H9 (cell line): ENCODE measurements at regions not wholly inside any gene's neighbourhood (a gene's known extent, or its start where the extent isn't known, plus 50 kb on each side); places are given as distances from the start of the nearest gene placed in this dataset.
A peak's percentile ranks its signal among the peaks of the same experiment; 100 is the strongest.
"Not testable (repeated sequence)": the region's sequence is repeated elsewhere in the genome, so short reads cannot be mapped to it uniquely, and the experiment has no call there.

Source experiments
- DNase-seq: peaks from one replicate; pipeline ENCODE4 v3.0.0-alpha.2; 2017
- H2AFZ ChIP-seq: one replicate; pipeline ENCODE4 v1.6.1; 2013; ENCODE audit warnings: mild to moderate bottlenecking, low read length, control low read depth, moderate library complexity
- H2AK5ac ChIP-seq: 2 replicates; pipeline ENCODE4 v1.6.1; 2013; ENCODE audit warnings: low read length, control low read depth, mixed read lengths; ENCODE audit not compliant: insufficient read length
- H2BK120ac ChIP-seq: one replicate; pipeline ENCODE4 v1.6.1; 2013; ENCODE audit warnings: low read depth, mild to moderate bottlenecking, low read length, control low read depth, inconsistent platforms; ENCODE audit not compliant: poor library complexity, severe bottlenecking
- H2BK12ac ChIP-seq: 2 replicates; pipeline ENCODE4 v1.6.1; 2013; ENCODE audit warnings: low read length, control low read depth, mixed read lengths, low read depth; ENCODE audit not compliant: insufficient read length
- H2BK15ac ChIP-seq: 2 replicates; pipeline ENCODE4 v1.6.1; 2013; ENCODE audit warnings: low read depth, low read length, control low read depth
- H2BK20ac ChIP-seq: one replicate; pipeline ENCODE4 v1.6.1; 2013; ENCODE audit warnings: low read depth, mild to moderate bottlenecking, low read length, control low read depth, inconsistent platforms; ENCODE audit not compliant: poor library complexity, severe bottlenecking
- H2BK5ac ChIP-seq: 2 replicates; pipeline ENCODE4 v1.6.1; 2013; ENCODE audit warnings: low read length, control low read depth, mixed read lengths; ENCODE audit not compliant: insufficient read length
- H3K14ac ChIP-seq: 2 replicates; pipeline ENCODE4 v1.6.1; 2013; ENCODE audit warnings: low read length, control low read depth; ENCODE audit not compliant: insufficient read depth
- H3K18ac ChIP-seq: 2 replicates; pipeline ENCODE4 v1.6.1; 2013; ENCODE audit warnings: low read depth, mild to moderate bottlenecking, mixed read lengths, low read length, control low read depth; ENCODE audit not compliant: insufficient read length
- H3K23ac ChIP-seq: 2 replicates; pipeline ENCODE4 v1.6.1; 2013; ENCODE audit warnings: low read length, control low read depth, mixed read lengths, low read depth; ENCODE audit not compliant: insufficient read length
- H3K23me2 ChIP-seq: 2 replicates; pipeline ENCODE4 v1.6.1; 2013; ENCODE audit warnings: low read depth, mild to moderate bottlenecking, mixed read lengths, low read length, control low read depth; ENCODE audit not compliant: insufficient read length, poor library complexity, severe bottlenecking
- H3K27ac ChIP-seq: 2 replicates; pipeline ENCODE4 v1.5.1; 2013; ENCODE audit warnings: low read length, control low read depth, mixed read lengths, low read depth; ENCODE audit not compliant: insufficient read length
- H3K27me3 ChIP-seq: 2 replicates; pipeline ENCODE4 v1.6.1; 2013; ENCODE audit warnings: low read length, control low read depth, inconsistent platforms; ENCODE audit not compliant: insufficient read depth
- H3K4ac ChIP-seq: 2 replicates; pipeline ENCODE4 v1.6.1; 2013; ENCODE audit warnings: low read depth, mild to moderate bottlenecking, control low read depth, inconsistent platforms, low read length, moderate library complexity
- H3K4me1 ChIP-seq: 2 replicates; pipeline ENCODE4 v1.6.1; 2013; ENCODE audit warnings: low read length, control low read depth, inconsistent platforms; ENCODE audit not compliant: insufficient read depth
- H3K4me2 ChIP-seq: 2 replicates; pipeline ENCODE4 v1.6.1; 2013; ENCODE audit warnings: low read length, control low read depth, mixed read lengths; ENCODE audit not compliant: insufficient read length, insufficient read depth
- H3K56ac ChIP-seq: 2 replicates; pipeline ENCODE4 v1.6.1; 2013; ENCODE audit warnings: low read depth, mild to moderate bottlenecking, mixed read lengths, low read length, control low read depth; ENCODE audit not compliant: insufficient read length
- H3K79me1 ChIP-seq: 2 replicates; pipeline ENCODE4 v1.6.1; 2013; ENCODE audit warnings: low read depth, mild to moderate bottlenecking, moderate library complexity, low read length, control low read depth, inconsistent platforms; ENCODE audit not compliant: insufficient read depth, poor library complexity, severe bottlenecking
- H3K79me2 ChIP-seq: 2 replicates; pipeline ENCODE4 v1.6.1; 2013; ENCODE audit warnings: low read length, control low read depth, inconsistent platforms; ENCODE audit not compliant: insufficient read depth
- H3K9ac ChIP-seq: 2 replicates; pipeline ENCODE4 v1.6.1; 2013; ENCODE audit warnings: low read length, control low read depth, mixed read lengths; ENCODE audit not compliant: insufficient read length; ENCODE audit errors: extremely low read depth
- H3K9me3 ChIP-seq: one replicate; pipeline ENCODE4 v1.6.1; 2013; ENCODE audit warnings: low read depth, low read length, inconsistent platforms; ENCODE audit not compliant: control insufficient read depth
- H3T11ph ChIP-seq: one replicate; pipeline ENCODE4 v1.6.1; 2013; ENCODE audit warnings: mild to moderate bottlenecking, low read length, control low read depth, inconsistent platforms
- H4K20me1 ChIP-seq: one replicate; pipeline ENCODE4 v1.6.1; 2013; ENCODE audit not compliant: control insufficient read depth, insufficient read length, insufficient read depth
- H4K5ac ChIP-seq: 2 replicates; pipeline ENCODE4 v1.6.1; 2013; ENCODE audit warnings: low read depth, mild to moderate bottlenecking, mixed read lengths, low read length, control low read depth; ENCODE audit not compliant: insufficient read length
- H4K8ac ChIP-seq: replicated peaks from 2 replicates; pipeline ENCODE4 v1.6.1; 2013; ENCODE audit warnings: low read length, control low read depth, mixed read lengths, low read depth; ENCODE audit not compliant: insufficient read length
- H4K91ac ChIP-seq: 2 replicates; pipeline ENCODE4 v1.6.1; 2013; ENCODE audit warnings: low read depth, mild to moderate bottlenecking, moderate library complexity, mixed read lengths, low read length, control low read depth; ENCODE audit not compliant: insufficient read length
- H3K27ac Mint-ChIP-seq, 3 experiments: 2 replicates in 2 of 3; 3 replicates in 1 of 3; pipeline ENCODE4 v1.8.0; 2020 to 2021; ENCODE audit warnings: mixed read lengths in 3 of 3, mild to moderate bottlenecking in 1 of 3, moderate library complexity in 1 of 3
- H3K27me3 Mint-ChIP-seq: 2 replicates; pipeline ENCODE4 v1.8.0; 2021; ENCODE audit warnings: low read depth, mild to moderate bottlenecking, moderate library complexity, mixed read lengths
- H3K36me3 Mint-ChIP-seq, 3 experiments: 2 replicates in 2 of 3; 3 replicates in 1 of 3; pipeline ENCODE4 v1.8.0; 2020 to 2021; ENCODE audit warnings: low read depth in 3 of 3, mixed read lengths in 3 of 3; ENCODE audit not compliant: insufficient read depth in 1 of 3
- H3K4me1 Mint-ChIP-seq, 2 experiments: 2 replicates each; pipeline ENCODE4 v1.8.0; 2020; ENCODE audit warnings: mixed read lengths in 2 of 2
- H3K4me3 Mint-ChIP-seq, 2 experiments: 2 replicates in 1 of 2; 3 replicates in 1 of 2; pipeline ENCODE4 v1.8.0; 2020 to 2021; ENCODE audit warnings: mild to moderate bottlenecking in 2 of 2, mixed read lengths in 2 of 2, moderate library complexity in 1 of 2
- H3K9me3 Mint-ChIP-seq, 2 experiments: 2 replicates in 1 of 2; 3 replicates in 1 of 2; pipeline ENCODE4 v1.8.0; 2020; ENCODE audit warnings: mild to moderate bottlenecking in 2 of 2, mixed read lengths in 2 of 2, moderate library complexity in 1 of 2
- WGBS: extraction: QIAGEN DNeasy Blood & Tissue Kit; methylation state at CpG from one replicate; pipeline ENCODE4 v1.1.7; 2013; ENCODE audit warnings: missing lambda C conversion rate, low lambda C conversion rate, mixed read lengths; ENCODE audit not compliant: insufficient read length; ENCODE audit errors: extremely low coverage; 5-methylcytosine and 5-hydroxymethylcytosine counted together

- not testable (repeated sequence) for H4K20me1 ChIP-seq, H3K4me1 ChIP-seq, H3K14ac ChIP-seq, H2BK20ac ChIP-seq, H3K27ac Mint-ChIP-seq, H3K9me3 Mint-ChIP-seq, H4K5ac ChIP-seq, H2BK15ac ChIP-seq, H3T11ph ChIP-seq, H3K9ac ChIP-seq, H3K27me3 Mint-ChIP-seq, H2BK12ac ChIP-seq, H4K8ac ChIP-seq, DNase-seq, H3K27me3 ChIP-seq, H3K56ac ChIP-seq, H2BK5ac ChIP-seq, H2AFZ ChIP-seq, H3K23me2 ChIP-seq, H3K18ac ChIP-seq, H3K4me3 Mint-ChIP-seq, H3K9me3 ChIP-seq, H3K4ac ChIP-seq, H3K79me1 ChIP-seq, H3K79me2 ChIP-seq, H2AK5ac ChIP-seq, H3K4me2 ChIP-seq, H3K27ac ChIP-seq, H4K91ac ChIP-seq, H2BK120ac ChIP-seq, H3K23ac ChIP-seq
- Mint-ChIP-seq H3K4me1 (peaks cover 23 to 38% of the 10 kb centered on the region in 2 experiments), H3K36me3 (peaks cover 2 to 18% (median 10%) of the 10 kb centered on the region in 3 experiments; a peak in 6 of 7 replicates)
- WGBS: no CpG with 5 or more reads among the region's 9 CpGs
These were observed 172.3 kb downstream of the AVL9 start for GRCh38 chr7:32667586-32667985.

- not testable (repeated sequence) for H3K23me2 ChIP-seq, H2BK20ac ChIP-seq, H3T11ph ChIP-seq, H3K56ac ChIP-seq, H3K9ac ChIP-seq, H3K18ac ChIP-seq, H2BK5ac ChIP-seq, H3K23ac ChIP-seq, H3K27ac ChIP-seq, H2AFZ ChIP-seq, H4K91ac ChIP-seq, H3K9me3 ChIP-seq, H3K79me2 ChIP-seq, H4K20me1 ChIP-seq, H3K4me1 ChIP-seq, H4K8ac ChIP-seq, H2BK120ac ChIP-seq, H2AK5ac ChIP-seq, DNase-seq, H3K4me3 Mint-ChIP-seq, H3K27me3 ChIP-seq, H3K27me3 Mint-ChIP-seq, H2BK15ac ChIP-seq, H2BK12ac ChIP-seq, H3K79me1 ChIP-seq, H3K4me2 ChIP-seq, H3K9me3 Mint-ChIP-seq, H3K14ac ChIP-seq, H4K5ac ChIP-seq, H3K4ac ChIP-seq
- no CpG with 5 or more reads among the region's 5 CpGs for WGBS
- peaks cover 9 to 27% of the 10 kb centered on the region in 2 experiments for H3K4me1 Mint-ChIP-seq
- H3K27ac Mint-ChIP-seq: peak overlapping the region in 2 of 3 experiments; percentile 9 to 39; a peak in 4 of 7 replicates
- H3K36me3 Mint-ChIP-seq: peaks cover 2 to 18% (median 7%) of the 10 kb centered on the region in 3 experiments; a peak in 6 of 7 replicates
These were observed 168.5 kb downstream of the AVL9 start for GRCh38 chr7:32663805-32664211.
